ENCODE measurements at regions not wholly inside any gene's neighbourhood (a gene's known extent, or its start where the extent isn't known, plus 50 kb on each side); places are given as distances from the start of the nearest gene placed in this dataset.
"Not testable (repeated sequence)": the region's sequence is repeated elsewhere in the genome, so short reads cannot be mapped to it uniquely, and the experiment has no call there.

GRCh38 chr7:19914866-19915265 lies 141.4 kb upstream of the TMEM196 start:
- WGBS (ENCODE audit: extremely low coverage, insufficient coverage, insufficient read length) = no CpG with 5 or more reads among the region's 1 CpG
- Histone ChIP-seq H3K14ac (ENCODE audit: low read length) (no peak overlapping the region), H3K4ac (ENCODE audit: low read depth, low read length) (no peak overlapping the region)

GRCh38 chr7:19900118-19900517 lies 126.7 kb upstream of the TMEM196 start:
- no peaks in the 10 kb centered on the region for H3K4me1 ChIP-seq (ENCODE audit: control insufficient read depth in 1 of 2, insufficient read depth in 2 of 2, low read length in 2 of 2)
- H3K23ac ChIP-seq (ENCODE audit: low read length) = no peak overlapping the region
- DNase-seq = no peak
- no peak overlapping the region for H4K12ac ChIP-seq (ENCODE audit: low read depth, low read length)
- H4K8ac ChIP-seq (ENCODE audit: low read depth, low read length) = no peak overlapping the region
- H3K4ac ChIP-seq (ENCODE audit: low read depth, low read length) = no peak overlapping the region
- no peak overlapping the region for H3K9ac ChIP-seq (ENCODE audit: low read length)
- no peak overlapping the region for H2BK5ac ChIP-seq (ENCODE audit: low read depth, low read length, poor library complexity)
- H3K4me3 ChIP-seq (ENCODE audit: low read depth, low read length) = no peak overlapping the region
- no peak overlapping the region for H2AFZ ChIP-seq (ENCODE audit: insufficient read depth, low read length, poor library complexity)
- H2BK120ac ChIP-seq (ENCODE audit: insufficient read depth, low read length, poor library complexity) = no peak overlapping the region
- no peaks in the 10 kb centered on the region for H3K79me2 ChIP-seq (ENCODE audit: control insufficient read depth, insufficient read depth, low read length, poor library complexity)
- H2BK12ac ChIP-seq (ENCODE audit: low read length) = no peak overlapping the region
- H3K27ac ChIP-seq (ENCODE audit: low read depth, low read length) = no peak overlapping the region
- no peaks in the 10 kb centered on the region for H3K79me1 ChIP-seq (ENCODE audit: low read length)
- no peaks in the 10 kb centered on the region for H3K9me3 ChIP-seq (ENCODE audit: insufficient read depth, low read depth, low read length)
- H2AK5ac ChIP-seq (ENCODE audit: low read length) = no peak overlapping the region
- H3K14ac ChIP-seq (ENCODE audit: low read length) = no peak overlapping the region
- H3K36me3 ChIP-seq (ENCODE audit: control insufficient read depth in 1 of 2, insufficient read depth in 2 of 2, low read length in 2 of 2) = no peaks in the 10 kb centered on the region
- no peak overlapping the region for H3K4me2 ChIP-seq (ENCODE audit: low read length)
- H3K18ac ChIP-seq (ENCODE audit: low read length) = no peak overlapping the region
- no peak overlapping the region for H4K91ac ChIP-seq (ENCODE audit: low read depth, low read length)
- no peaks in the 10 kb centered on the region for H3K27me3 ChIP-seq (ENCODE audit: insufficient read depth, low read length)

More at GRCh38 chr7:19914866-19915265, 141.4 kb upstream of the TMEM196 start:
- Histone ChIP-seq H3K4me1 (ENCODE audit: control insufficient read depth in 1 of 2, insufficient read depth in 2 of 2, low read length in 2 of 2) (no peaks in the 10 kb centered on the region), H3K9ac (ENCODE audit: low read length) (no peak overlapping the region), H3K18ac (ENCODE audit: low read length) (no peak overlapping the region), H3K4me2 (ENCODE audit: low read length) (no peak overlapping the region), H3K27ac (ENCODE audit: low read depth, low read length) (no peak overlapping the region), H2AFZ (ENCODE audit: insufficient read depth, low read length, poor library complexity) (no peak overlapping the region), H2BK12ac (ENCODE audit: low read length) (no peak overlapping the region), H4K91ac (ENCODE audit: low read depth, low read length) (no peak overlapping the region), H4K12ac (ENCODE audit: low read depth, low read length) (no peak overlapping the region), H3K23ac (ENCODE audit: low read length) (no peak overlapping the region), H3K79me2 (ENCODE audit: control insufficient read depth, insufficient read depth, low read length, poor library complexity) (no peaks in the 10 kb centered on the region), H3K9me3 (ENCODE audit: insufficient read depth, low read depth, low read length) (no peaks in the 10 kb centered on the region), H4K8ac (ENCODE audit: low read depth, low read length) (no peak overlapping the region), H2BK120ac (ENCODE audit: insufficient read depth, low read length, poor library complexity) (no peak overlapping the region), H2AK5ac (ENCODE audit: low read length) (no peak overlapping the region), H2BK5ac (ENCODE audit: low read depth, low read length, poor library complexity) (no peak overlapping the region), H3K4me3 (ENCODE audit: low read depth, low read length) (no peak overlapping the region), H3K36me3 (ENCODE audit: control insufficient read depth in 1 of 2, insufficient read depth in 2 of 2, low read length in 2 of 2) (no peaks in the 10 kb centered on the region), H3K27me3 (ENCODE audit: insufficient read depth, low read length) (no peaks in the 10 kb centered on the region), H3K79me1 (ENCODE audit: low read length) (no peaks in the 10 kb centered on the region)
- DNase-seq = no peak

GRCh38 chr7:19899529-19899928 lies 126.1 kb upstream of the TMEM196 start:
- no peaks in the 10 kb centered on the region for H3K27me3 ChIP-seq (ENCODE audit: insufficient read depth, low read length)

GRCh38 chr7:19882893-19883292 lies 109.5 kb upstream of the TMEM196 start:
- H3K27ac ChIP-seq (ENCODE audit: low read depth, low read length); H3K23ac ChIP-seq (ENCODE audit: low read length); H3K9me3 ChIP-seq (ENCODE audit: insufficient read depth, low read depth, low read length); H3K9ac ChIP-seq (ENCODE audit: low read length); H4K12ac ChIP-seq (ENCODE audit: low read depth, low read length); H3K27me3 ChIP-seq (ENCODE audit: insufficient read depth, low read length); H3K4ac ChIP-seq (ENCODE audit: low read depth, low read length); H2AK5ac ChIP-seq (ENCODE audit: low read length); H4K8ac ChIP-seq (ENCODE audit: low read depth, low read length); H2BK120ac ChIP-seq (ENCODE audit: insufficient read depth, low read length, poor library complexity); H3K4me1 ChIP-seq (ENCODE audit: control insufficient read depth in 1 of 2, insufficient read depth in 2 of 2, low read length in 2 of 2); H3K4me2 ChIP-seq (ENCODE audit: low read length); H3K14ac ChIP-seq (ENCODE audit: low read length); H2BK12ac ChIP-seq (ENCODE audit: low read length); H3K79me1 ChIP-seq (ENCODE audit: low read length); H3K18ac ChIP-seq (ENCODE audit: low read length); H4K91ac ChIP-seq (ENCODE audit: low read depth, low read length); H3K4me3 ChIP-seq (ENCODE audit: low read depth, low read length); DNase-seq; H3K36me3 ChIP-seq (ENCODE audit: control insufficient read depth in 1 of 2, insufficient read depth in 2 of 2, low read length in 2 of 2); H2BK5ac ChIP-seq (ENCODE audit: low read depth, low read length, poor library complexity); H2AFZ ChIP-seq (ENCODE audit: insufficient read depth, low read length, poor library complexity); H3K79me2 ChIP-seq (ENCODE audit: control insufficient read depth, insufficient read depth, low read length, poor library complexity): not testable (repeated sequence)
- no CpG with 5 or more reads among the region's 11 CpGs for WGBS (ENCODE audit: extremely low coverage, insufficient coverage, insufficient read length)

More at GRCh38 chr7:19899529-19899928, 126.1 kb upstream of the TMEM196 start:
- no peak overlapping the region for H2BK120ac ChIP-seq (ENCODE audit: insufficient read depth, low read length, poor library complexity)
- no peak overlapping the region for H3K23ac ChIP-seq (ENCODE audit: low read length)
- no peak for DNase-seq
- no peak overlapping the region for H3K9ac ChIP-seq (ENCODE audit: low read length)
- H2BK5ac ChIP-seq (ENCODE audit: low read depth, low read length, poor library complexity) = no peak overlapping the region
- H4K8ac ChIP-seq (ENCODE audit: low read depth, low read length) = no peak overlapping the region
- no CpG with 5 or more reads among the region's 3 CpGs for WGBS (ENCODE audit: extremely low coverage, insufficient coverage, insufficient read length)
- no peak overlapping the region for H2AK5ac ChIP-seq (ENCODE audit: low read length)
- no peak overlapping the region for H3K18ac ChIP-seq (ENCODE audit: low read length)
- no peak overlapping the region for H3K27ac ChIP-seq (ENCODE audit: low read depth, low read length)
- H2BK12ac ChIP-seq (ENCODE audit: low read length) = no peak overlapping the region
- no peak overlapping the region for H3K4me3 ChIP-seq (ENCODE audit: low read depth, low read length)
- H4K91ac ChIP-seq (ENCODE audit: low read depth, low read length) = no peak overlapping the region
- no peaks in the 10 kb centered on the region for H3K4me1 ChIP-seq (ENCODE audit: control insufficient read depth in 1 of 2, insufficient read depth in 2 of 2, low read length in 2 of 2)
- H4K12ac ChIP-seq (ENCODE audit: low read depth, low read length) = no peak overlapping the region
- no peaks in the 10 kb centered on the region for H3K36me3 ChIP-seq (ENCODE audit: control insufficient read depth in 1 of 2, insufficient read depth in 2 of 2, low read length in 2 of 2)
- H3K9me3 ChIP-seq (ENCODE audit: insufficient read depth, low read depth, low read length) = no peaks in the 10 kb centered on the region
- H3K4ac ChIP-seq (ENCODE audit: low read depth, low read length) = no peak overlapping the region
- no peaks in the 10 kb centered on the region for H3K79me2 ChIP-seq (ENCODE audit: control insufficient read depth, insufficient read depth, low read length, poor library complexity)
- no peak overlapping the region for H3K14ac ChIP-seq (ENCODE audit: low read length)
- no peak overlapping the region for H3K4me2 ChIP-seq (ENCODE audit: low read length)
- no peak overlapping the region for H2AFZ ChIP-seq (ENCODE audit: insufficient read depth, low read length, poor library complexity)
- H3K79me1 ChIP-seq (ENCODE audit: low read length) = no peaks in the 10 kb centered on the region
